GM12878 (cell line): ENCODE measurements at regions not wholly inside any gene's neighbourhood (a gene's known extent, or its start where the extent isn't known, plus 50 kb on each side); places are given as distances from the start of the nearest gene placed in this dataset.

Experiments used
- ATAC-seq: fragments of 200-7000 bp; cut with Tn5 transposase; 3 replicates; pipeline ENCODE4 v1.9.1; 2020; ENCODE audit warnings: mild to moderate bottlenecking, moderate library complexity
- BruUV-seq: library from RNA; stranded (reverse); fragments of 400-500 nt; replicated peaks from 2 replicates; lab custom pipeline; 2021; lab: Mats Ljungman, UMichigan
- CTCF ChIA-PET: fragments of 300-600 bp; sonication (Branson Sonifier 250); formaldehyde crosslinking; extraction: SDS; loops from one replicate; lab custom pipeline; 2021; ENCODE audit warnings: inconsistent platforms; lab: Yijun Ruan, JAX
- POLR2A ChIA-PET: fragments of 350-600 bp; formaldehyde crosslinking; extraction: SDS; loops from one replicate; lab custom pipeline; 2021; ENCODE audit warnings: inconsistent platforms; lab: Charles Lee
- RAD21 ChIA-PET: fragments of 300-600 bp; sonication (Branson Sonifier 250); formaldehyde crosslinking; loops from one replicate; lab custom pipeline; 2023; ENCODE audit warnings: antibody characterized with exemption; ENCODE audit not compliant: unreplicated experiment; lab: Charles Lee
- SMC1A ChIA-PET: fragments of 300-600 bp; sonication (Branson Sonifier 250); formaldehyde crosslinking; loops from one replicate; lab custom pipeline; 2023; ENCODE audit not compliant: unreplicated experiment, uncharacterized antibody; lab: Charles Lee
- DNase-seq: peaks from one replicate; pipeline ENCODE4 v3.0.0-alpha.2; 2011; ENCODE audit warnings: low read depth, low spot score
- FAIRE-seq: peaks from 3 replicates; lab custom pipeline; 2011; peaks lifted over from hg19 to GRCh38; lab: Jason Lieb, UNC
- H2AFZ ChIP-seq: 2 replicates; pipeline ENCODE4 v1.6.0; 2011; ENCODE audit warnings: low read depth, low read length, control low read depth; ENCODE audit not compliant: control insufficient read depth
- H3K27ac ChIP-seq: 2 replicates; pipeline ENCODE4 v1.5.1; 2011; ENCODE audit warnings: control low read depth; ENCODE audit not compliant: control insufficient read depth, insufficient read depth
- H3K27me3 ChIP-seq, 2 experiments: replicated peaks in 1 of 2; 2 replicates each; pipeline versions ENCODE4 v1.6.0 to v1.6.1; 2011; ENCODE audit warnings: low read length in 1 of 2; ENCODE audit not compliant: control insufficient read depth in 2 of 2, insufficient read depth in 2 of 2
- H3K36me3 ChIP-seq, 2 experiments: 2 replicates each; pipeline ENCODE4 v1.5.1; 2011; ENCODE audit warnings: low read length in 1 of 2; ENCODE audit not compliant: control insufficient read depth in 2 of 2, insufficient read depth in 2 of 2
- H3K4me1 ChIP-seq: 2 replicates; pipeline ENCODE4 v1.6.1; 2011; ENCODE audit warnings: mild to moderate bottlenecking, low read length, moderate library complexity, mixed read lengths; ENCODE audit not compliant: control insufficient read depth, insufficient read depth
- H3K4me2 ChIP-seq: 2 replicates; pipeline ENCODE4 v1.6.0; 2011; ENCODE audit warnings: control low read depth; ENCODE audit not compliant: control insufficient read depth, insufficient read depth
- H3K4me3 ChIP-seq: fragments of 200-600 bp; sonication (generic); 2 replicates; pipeline ENCODE4 v1.5.1; 2016
- H3K79me2 ChIP-seq: 2 replicates; pipeline ENCODE4 v1.6.0; 2011; ENCODE audit warnings: low read length; ENCODE audit not compliant: control insufficient read depth, insufficient read depth
- H3K9ac ChIP-seq: 2 replicates; pipeline ENCODE4 v1.8.0; 2011; ENCODE audit warnings: low read length, control low read depth, mixed read lengths; ENCODE audit not compliant: control insufficient read depth, insufficient read depth
- H3K9me3 ChIP-seq: replicated peaks from 3 replicates; pipeline ENCODE4 v1.5.1; 2011; ENCODE audit warnings: mild to moderate bottlenecking, low read length; ENCODE audit not compliant: control insufficient read depth, insufficient read depth
- H4K20me1 ChIP-seq: 2 replicates; pipeline ENCODE4 v1.6.0; 2011; ENCODE audit not compliant: control insufficient read depth, insufficient read depth
- FOXK2 ChIP-seq: fragments of 450-650 bp; IDR thresholded peaks from 2 replicates; pipeline ENCODE4 v1.6.1; 2017; ENCODE audit warnings: mild to moderate bottlenecking, moderate library complexity
- GABPA ChIP-seq: IDR thresholded peaks from 2 replicates; pipeline ENCODE4 v1.6.1; 2014; ENCODE audit warnings: antibody characterized with exemption, low read depth, mild to moderate bottlenecking, inconsistent platforms
- IKZF1 ChIP-seq: fragments of 450-650 bp; conservative IDR thresholded peaks from 2 replicates; pipeline ENCODE4 v1.6.1; 2017; ENCODE audit warnings: antibody characterized with exemption, mild to moderate bottlenecking
- MEF2B ChIP-seq: fragments of 450-650 bp; IDR thresholded peaks from 2 replicates; pipeline ENCODE4 v1.6.1; 2018; ENCODE audit warnings: mild to moderate bottlenecking, moderate library complexity; ENCODE audit not compliant: partially characterized antibody, poor library complexity, severe bottlenecking
- MXI1 ChIP-seq: fragments of 150-350 bp; IDR thresholded peaks from 2 replicates; pipeline ENCODE4 v1.6.1; 2011; ENCODE audit warnings: low read depth, mild to moderate bottlenecking, inconsistent platforms, low read length, improper control_type of control experiment
- NFIC ChIP-seq: IDR thresholded peaks from 2 replicates; pipeline ENCODE4 v1.6.1; 2012; ENCODE audit warnings: low read depth, mild to moderate bottlenecking, inconsistent platforms, low read length, moderate library complexity
- RCOR1 ChIP-seq: conservative IDR thresholded peaks from 2 replicates; pipeline ENCODE4 v1.6.1; 2012; ENCODE audit warnings: low read depth, low read length, improper control_type of control experiment
- RELB ChIP-seq: fragments of 450-650 bp; IDR thresholded peaks from 2 replicates; pipeline ENCODE4 v1.6.1; 2017; ENCODE audit warnings: low read depth, mild to moderate bottlenecking, moderate library complexity
- SMC3 ChIP-seq: IDR thresholded peaks from 2 replicates; pipeline ENCODE4 v1.6.1; 2011; ENCODE audit warnings: low read length, improper control_type of control experiment, borderline replicate concordance
- SREBF2 ChIP-seq: IDR thresholded peaks from 2 replicates; pipeline ENCODE4 v1.6.1; 2012; ENCODE audit warnings: mild to moderate bottlenecking, low read length
- YY1 ChIP-seq: IDR thresholded peaks from 2 replicates; pipeline ENCODE4 v1.6.1; 2011; ENCODE audit warnings: low read depth, mild to moderate bottlenecking, low read length
- ZNF622 ChIP-seq: fragments of 450-650 bp; IDR thresholded peaks from 2 replicates; pipeline ENCODE4 v1.6.1; 2017; ENCODE audit warnings: mild to moderate bottlenecking, inconsistent platforms
- WGBS: methylation state at CpG from one replicate; pipeline ENCODE4 v1.1.6; 2016; ENCODE audit warnings: low lambda C conversion rate; ENCODE audit not compliant: insufficient replicate concordance, insufficient coverage; ENCODE audit errors: missing lambda C conversion rate; 5-methylcytosine and 5-hydroxymethylcytosine counted together
- in situ Hi-C: fragments of 300-500 bp; cut with MboI; formaldehyde crosslinking; loops from 9 replicates; pipeline ENCODE4 v1.14.3; 2018; ENCODE audit warnings: mixed read lengths
- intact Hi-C: fragments of 100-400 bp; cut with micrococcal nuclease; formaldehyde crosslinking; loops from one replicate; pipeline ENCODE4 v1.14.2; 2022; ENCODE audit not compliant: unreplicated experiment
- TF ChIP-seq, protein P1 (sequence below): IDR thresholded peaks from 2 replicates; pipeline ENCODE4 v1.6.1; 2011; ENCODE audit warnings: borderline replicate concordance, low read depth, mild to moderate bottlenecking, moderate library complexity, mixed read lengths, low read length; ENCODE audit not compliant: insufficient read depth; ENCODE audit errors: extremely low read length
- TF ChIP-seq, protein P2 (sequence below): fragments of 450-650 bp; IDR thresholded peaks from 2 replicates; pipeline ENCODE4 v1.6.1; 2017; ENCODE audit warnings: mild to moderate bottlenecking, low read depth, inconsistent platforms; ENCODE audit not compliant: poor library complexity, severe bottlenecking

GRCh38 chr2:37869304-37869703 lies 55.8 kb upstream of the RMDN2 start (continued):
- no peak for TF ChIP-seq MXI1
- TF ChIP-seq FOXK2 = no peak

DNA sequence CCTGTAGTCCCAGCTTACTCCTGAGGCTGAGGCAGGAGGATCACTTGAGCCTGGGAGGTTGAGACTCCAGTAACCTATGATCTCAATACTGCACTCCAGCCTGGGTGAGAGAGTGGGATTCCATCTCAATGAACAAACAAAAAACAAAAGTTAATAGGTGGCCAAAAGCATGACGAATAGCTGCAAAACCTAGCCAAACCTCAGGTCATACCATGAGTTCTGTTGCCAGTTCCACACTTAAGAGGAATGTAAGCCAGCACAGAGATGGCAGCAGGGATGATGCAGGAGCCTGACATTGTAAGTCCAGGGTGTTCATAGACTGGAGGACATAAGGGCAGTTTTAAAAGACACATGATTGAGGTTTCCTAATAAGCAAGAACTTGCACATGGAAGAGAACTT lies 55.3 kb upstream of the RMDN2 start:
- no peaks in the 10 kb centered on the region; a peak in 1 of 4 replicates for H3K36me3 ChIP-seq
- no peak overlapping the region for H3K4me2 ChIP-seq
- POLR2A ChIA-PET = interaction anchor here (2.3 kb wide), 1 partner anchor 16 kb away, joined by 7 read pairs; no protein-coding TSS in a partner anchor
- no peaks in the 10 kb centered on the region for H3K27me3 ChIP-seq
- no peak overlapping the region for H3K4me3 ChIP-seq
- no TSS peak for BruUV-seq
- H3K9me3 ChIP-seq = no peaks in the 10 kb centered on the region
- CTCF ChIA-PET = interaction anchor here (1.0 to 1.8 kb wide), 6 partner anchors 8 to 455 kb away, joined by 3 to 8 read pairs (median 4); no protein-coding TSS in a partner anchor
- WGBS = 0% methylated on average over 1 of the region's 1 CpG
- intact Hi-C loops = no loop called here
- H3K79me2 ChIP-seq = no peaks in the 10 kb centered on the region
- no peaks in the 10 kb centered on the region for H4K20me1 ChIP-seq
- H3K4me1 ChIP-seq = peaks cover 16% of the 10 kb centered on the region
- no peak for TF ChIP-seq RELB
- TF ChIP-seq SREBF2 = no peak
- no peak for TF ChIP-seq GABPA
- no peak for TF ChIP-seq NFIC
- TF ChIP-seq ZNF622 = no peak
- no peak for TF ChIP-seq MEF2B
- TF ChIP-seq IKZF1 = no peak
- no peak for TF ChIP-seq SMC3
- TF ChIP-seq, protein P1, sequence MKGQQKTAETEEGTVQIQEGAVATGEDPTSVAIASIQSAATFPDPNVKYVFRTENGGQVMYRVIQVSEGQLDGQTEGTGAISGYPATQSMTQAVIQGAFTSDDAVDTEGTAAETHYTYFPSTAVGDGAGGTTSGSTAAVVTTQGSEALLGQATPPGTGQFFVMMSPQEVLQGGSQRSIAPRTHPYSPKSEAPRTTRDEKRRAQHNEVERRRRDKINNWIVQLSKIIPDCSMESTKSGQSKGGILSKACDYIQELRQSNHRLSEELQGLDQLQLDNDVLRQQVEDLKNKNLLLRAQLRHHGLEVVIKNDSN = no peak
- TF ChIP-seq RCOR1 = no peak
- TF ChIP-seq, protein P2, sequence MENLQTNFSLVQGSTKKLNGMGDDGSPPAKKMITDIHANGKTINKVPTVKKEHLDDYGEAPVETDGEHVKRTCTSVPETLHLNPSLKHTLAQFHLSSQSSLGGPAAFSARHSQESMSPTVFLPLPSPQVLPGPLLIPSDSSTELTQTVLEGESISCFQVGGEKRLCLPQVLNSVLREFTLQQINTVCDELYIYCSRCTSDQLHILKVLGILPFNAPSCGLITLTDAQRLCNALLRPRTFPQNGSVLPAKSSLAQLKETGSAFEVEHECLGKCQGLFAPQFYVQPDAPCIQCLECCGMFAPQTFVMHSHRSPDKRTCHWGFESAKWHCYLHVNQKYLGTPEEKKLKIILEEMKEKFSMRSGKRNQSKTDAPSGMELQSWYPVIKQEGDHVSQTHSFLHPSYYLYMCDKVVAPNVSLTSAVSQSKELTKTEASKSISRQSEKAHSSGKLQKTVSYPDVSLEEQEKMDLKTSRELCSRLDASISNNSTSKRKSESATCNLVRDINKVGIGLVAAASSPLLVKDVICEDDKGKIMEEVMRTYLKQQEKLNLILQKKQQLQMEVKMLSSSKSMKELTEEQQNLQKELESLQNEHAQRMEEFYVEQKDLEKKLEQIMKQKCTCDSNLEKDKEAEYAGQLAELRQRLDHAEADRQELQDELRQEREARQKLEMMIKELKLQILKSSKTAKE = no peak
- TF ChIP-seq YY1 = no peak
- no peak overlapping the region for H3K9ac ChIP-seq
- no peak for ATAC-seq
- FAIRE-seq = no peak
- SMC1A ChIA-PET = interaction anchor here (6.4 kb wide), 1 partner anchor 17 kb away, joined by 64 read pairs; no protein-coding TSS in a partner anchor
- in situ Hi-C loops = loop anchor here (5.0 kb wide), 1 partner anchor 472 kb away; no protein-coding TSS in a partner anchor
- H3K27ac ChIP-seq = no peak overlapping the region
- H2AFZ ChIP-seq = no peak overlapping the region
- no peak for DNase-seq
- RAD21 ChIA-PET = interaction anchor here (3.1 to 13.0 kb wide), 2 partner anchors 16 to 473 kb away, joined by 19 to 215 read pairs; no protein-coding TSS in a partner anchor
